Calu3 (cell line): ENCODE measurements at regions not wholly inside any gene's neighbourhood (a gene's known extent, or its start where the extent isn't known, plus 50 kb on each side); places are given as distances from the start of the nearest gene placed in this dataset.

Experiments used
- BruUV-seq: library from RNA; stranded (reverse); fragments of 400-500 nt; replicated peaks from 2 replicates; lab custom pipeline; 2021; lab: Mats Ljungman, UMichigan
- CTCF ChIA-PET: fragments of 300-600 bp; sonication (Branson Sonifier 250); formaldehyde crosslinking; loops from one replicate; lab custom pipeline; 2022; ENCODE audit warnings: antibody characterized with exemption; lab: Charles Lee
- DNase-seq: peaks from one replicate; pipeline ENCODE4 v3.0.0; 2022
- H3K27ac Mint-ChIP-seq: one replicate; pipeline ENCODE4 v1.8.0; 2022; ENCODE audit warnings: mixed read lengths; ENCODE audit not compliant: unreplicated experiment
- H3K27me3 Mint-ChIP-seq: one replicate; pipeline ENCODE4 v1.8.0; 2022; ENCODE audit warnings: mixed read lengths; ENCODE audit not compliant: unreplicated experiment
- H3K36me3 Mint-ChIP-seq: one replicate; pipeline ENCODE4 v1.8.0; 2022; ENCODE audit warnings: mild to moderate bottlenecking, moderate library complexity, mixed read lengths; ENCODE audit not compliant: insufficient read depth, unreplicated experiment
- H3K4me1 Mint-ChIP-seq: one replicate; pipeline ENCODE4 v1.8.0; 2022; ENCODE audit warnings: mild to moderate bottlenecking, low read depth, mixed read lengths; ENCODE audit not compliant: unreplicated experiment
- H3K4me3 Mint-ChIP-seq: one replicate; pipeline ENCODE4 v1.8.0; 2022; ENCODE audit warnings: mild to moderate bottlenecking, low read depth, moderate library complexity, mixed read lengths; ENCODE audit not compliant: unreplicated experiment
- H3K9me3 Mint-ChIP-seq: one replicate; pipeline ENCODE4 v1.8.0; 2022; ENCODE audit warnings: low read depth, mixed read lengths; ENCODE audit not compliant: unreplicated experiment
- intact Hi-C: fragments of 100-400 bp; cut with micrococcal nuclease; formaldehyde crosslinking; loops from one replicate; pipeline ENCODE4 v1.10.0; 2022; ENCODE audit not compliant: unreplicated experiment
- TF ChIP-seq, protein P1 (sequence below): fragments of 200-600 bp; IDR thresholded peaks from one replicate; pipeline ENCODE4 v1.8.0; 2022; ENCODE audit warnings: antibody characterized with exemption; ENCODE audit not compliant: unreplicated experiment

DNA sequence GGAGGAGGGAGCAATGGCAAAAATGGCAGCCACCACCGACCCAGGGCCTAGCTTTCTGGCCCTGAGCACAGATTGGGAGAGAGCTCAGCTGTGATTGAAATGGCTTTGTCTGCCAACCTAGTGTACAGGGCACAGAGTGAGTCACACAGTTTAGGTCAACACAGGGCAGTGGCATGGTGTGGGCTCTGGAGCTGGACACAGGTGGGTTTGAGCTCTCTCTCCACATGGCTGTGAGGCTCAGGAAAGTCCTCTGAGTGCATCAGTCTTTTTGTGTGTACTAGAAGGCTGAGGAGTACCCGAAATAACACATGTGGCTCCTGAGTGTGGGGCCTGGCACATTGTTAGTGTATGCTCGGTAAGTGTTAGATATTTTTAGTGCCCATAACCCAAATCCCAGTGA lies 60.2 kb upstream of the LOXL4 start:
- DNase-seq, result no peak
- Mint-ChIP-seq H3K27me3 (no peaks in the 10 kb centered on the region), H3K36me3 (no peaks in the 10 kb centered on the region), H3K4me1 (peaks cover 19% of the 10 kb centered on the region), H3K9me3 (no peaks in the 10 kb centered on the region), H3K4me3 (no peak overlapping the region), H3K27ac (no peak overlapping the region)
- TF ChIP-seq, protein P1, sequence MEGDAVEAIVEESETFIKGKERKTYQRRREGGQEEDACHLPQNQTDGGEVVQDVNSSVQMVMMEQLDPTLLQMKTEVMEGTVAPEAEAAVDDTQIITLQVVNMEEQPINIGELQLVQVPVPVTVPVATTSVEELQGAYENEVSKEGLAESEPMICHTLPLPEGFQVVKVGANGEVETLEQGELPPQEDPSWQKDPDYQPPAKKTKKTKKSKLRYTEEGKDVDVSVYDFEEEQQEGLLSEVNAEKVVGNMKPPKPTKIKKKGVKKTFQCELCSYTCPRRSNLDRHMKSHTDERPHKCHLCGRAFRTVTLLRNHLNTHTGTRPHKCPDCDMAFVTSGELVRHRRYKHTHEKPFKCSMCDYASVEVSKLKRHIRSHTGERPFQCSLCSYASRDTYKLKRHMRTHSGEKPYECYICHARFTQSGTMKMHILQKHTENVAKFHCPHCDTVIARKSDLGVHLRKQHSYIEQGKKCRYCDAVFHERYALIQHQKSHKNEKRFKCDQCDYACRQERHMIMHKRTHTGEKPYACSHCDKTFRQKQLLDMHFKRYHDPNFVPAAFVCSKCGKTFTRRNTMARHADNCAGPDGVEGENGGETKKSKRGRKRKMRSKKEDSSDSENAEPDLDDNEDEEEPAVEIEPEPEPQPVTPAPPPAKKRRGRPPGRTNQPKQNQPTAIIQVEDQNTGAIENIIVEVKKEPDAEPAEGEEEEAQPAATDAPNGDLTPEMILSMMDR, result no peak
- CTCF ChIA-PET, result no interaction called here
- BruUV-seq, result no TSS peak
- intact Hi-C loops, result no loop called here

DNA sequence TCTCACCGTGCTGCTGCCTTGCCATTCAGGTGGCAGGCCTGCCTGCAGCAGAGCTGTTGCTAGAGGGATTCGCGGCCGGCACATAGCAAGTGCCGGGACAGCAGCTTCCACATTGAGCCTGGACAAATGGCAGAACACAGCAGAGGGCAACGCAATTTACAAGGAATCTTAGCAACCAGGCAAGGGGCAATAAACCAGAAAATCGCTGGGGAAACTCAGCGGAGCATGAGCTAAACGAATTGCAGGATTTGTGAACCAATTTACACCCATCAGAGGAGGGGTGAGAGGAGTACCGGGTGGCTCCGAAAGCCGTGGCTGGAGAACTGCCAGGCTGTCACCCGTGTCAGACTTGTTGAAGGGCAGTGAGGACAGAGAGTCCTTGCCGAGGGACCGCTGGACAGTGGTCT lies 58.6 kb upstream of the LOXL4 start:
- no peaks in the 10 kb centered on the region for H3K36me3 Mint-ChIP-seq
- H3K9me3 Mint-ChIP-seq, result no peaks in the 10 kb centered on the region
- H3K4me1 Mint-ChIP-seq, result peaks cover 15% of the 10 kb centered on the region
- DNase-seq, result no peak
- no peak overlapping the region for H3K27ac Mint-ChIP-seq
- TF ChIP-seq, protein P1, result no peak
- no TSS peak for BruUV-seq
- no peak overlapping the region for H3K4me3 Mint-ChIP-seq
- intact Hi-C loops, result no loop called here
- no peaks in the 10 kb centered on the region for H3K27me3 Mint-ChIP-seq
- CTCF ChIA-PET, result no interaction called here

DNA sequence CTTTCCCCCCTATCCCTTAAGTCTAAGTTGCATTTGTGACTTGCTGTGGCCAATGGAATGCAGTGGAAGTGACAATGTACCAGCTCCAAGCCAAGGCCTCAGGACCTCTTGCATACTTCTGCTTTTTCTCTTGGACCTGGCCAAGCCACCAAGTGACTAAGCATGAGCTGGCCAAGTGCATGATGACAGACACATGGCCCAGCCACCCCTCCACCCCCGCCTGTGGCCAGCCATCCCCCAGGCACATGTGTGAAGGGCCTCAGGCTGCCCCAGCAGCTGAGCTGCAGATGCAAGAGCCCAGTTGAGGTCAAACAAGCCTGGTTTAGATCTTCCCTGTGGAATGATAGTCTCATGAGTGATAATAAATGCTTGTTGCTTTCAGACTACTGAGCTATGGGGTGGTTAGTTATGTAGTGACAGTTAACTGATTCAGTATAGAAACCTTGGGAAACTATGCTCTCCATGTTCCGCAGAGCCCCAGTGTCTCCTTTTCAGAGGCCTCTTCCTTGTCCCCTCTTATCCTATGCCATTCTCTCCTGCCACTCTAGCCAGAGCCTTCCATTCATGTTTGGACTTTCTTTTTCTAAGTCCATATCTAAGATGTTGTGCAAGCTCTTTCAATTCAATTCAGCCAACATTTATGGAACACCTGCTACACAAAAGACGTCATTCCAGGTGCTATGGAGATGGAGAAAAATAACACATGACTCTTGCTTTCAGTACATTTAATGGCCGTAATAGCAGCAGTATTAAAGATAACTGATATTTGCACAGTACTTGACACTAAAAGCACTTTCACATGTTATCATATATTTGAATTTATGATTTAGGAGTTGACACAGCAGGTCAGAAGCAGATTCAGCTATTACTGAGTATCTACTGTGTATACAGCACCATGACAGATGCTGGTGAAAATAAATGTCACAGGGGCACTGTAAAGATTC lies 55.5 kb upstream of the LOXL4 start:
- Mint-ChIP-seq H3K36me3 (no peaks in the 10 kb centered on the region), H3K4me1 (peaks cover 15% of the 10 kb centered on the region), H3K9me3 (no peaks in the 10 kb centered on the region), H3K27ac (no peak overlapping the region), H3K27me3 (no peaks in the 10 kb centered on the region), H3K4me3 (no peak overlapping the region)
- CTCF ChIA-PET, result interaction anchor here (1.0 kb wide), 1 partner anchor 137 kb away, joined by 4 read pairs; no protein-coding TSS in a partner anchor
- peak; percentile 75 for DNase-seq
- BruUV-seq, result no TSS peak
- TF ChIP-seq, protein P1, result no peak
- intact Hi-C loops, result no loop called here

DNA sequence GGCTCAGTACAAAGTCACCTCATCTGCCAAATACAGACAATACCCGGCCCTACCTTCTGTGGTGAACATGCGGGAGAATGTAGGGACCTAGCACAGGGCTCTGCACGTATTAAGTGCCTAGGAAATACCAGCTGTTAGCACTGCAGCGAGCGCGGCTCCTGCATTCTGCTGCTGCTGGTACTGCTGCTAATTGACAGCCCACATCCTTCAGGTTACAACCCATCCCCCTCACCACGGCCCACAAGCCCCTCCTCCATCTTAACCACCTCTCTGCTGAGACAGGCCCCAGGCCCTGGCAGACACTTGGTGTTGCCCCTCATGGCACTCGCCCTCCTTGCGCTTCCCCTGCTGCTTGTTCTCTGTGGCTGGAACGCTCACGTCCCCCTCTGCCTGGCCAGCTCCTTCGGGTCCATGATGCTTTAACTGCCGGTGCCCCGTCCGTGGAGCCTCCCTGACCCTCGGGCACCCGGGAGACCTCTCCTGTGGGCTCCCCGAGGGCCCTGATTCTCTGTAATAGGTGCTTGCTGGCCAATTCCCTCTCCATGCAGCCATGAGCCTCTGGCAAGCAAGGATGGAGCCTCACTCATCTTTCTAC lies 53.3 kb upstream of the LOXL4 start:
- CTCF ChIA-PET, result no interaction called here
- no TSS peak for BruUV-seq

More for the DNA sequence above, 53.3 kb upstream of the LOXL4 start:
- H3K4me1 Mint-ChIP-seq, result peaks cover 25% of the 10 kb centered on the region
- H3K36me3 Mint-ChIP-seq, result no peaks in the 10 kb centered on the region
- no peaks in the 10 kb centered on the region for H3K27me3 Mint-ChIP-seq
- intact Hi-C loops, result no loop called here
- no peak for DNase-seq
- H3K4me3 Mint-ChIP-seq, result no peak overlapping the region
- H3K27ac Mint-ChIP-seq, result no peak overlapping the region
- H3K9me3 Mint-ChIP-seq, result no peaks in the 10 kb centered on the region
- TF ChIP-seq, protein P1, result no peak
